Left cardiac atrium (tissue), 4 donors: ENCODE measurements at regions not wholly inside any gene's neighbourhood (a gene's known extent, or its start where the extent isn't known, plus 50 kb on each side); places are given as distances from the start of the nearest gene placed in this dataset.

ENCODE experiments used
- ATAC-seq, 2 donors: fragments of 200-7000 bp; cut with Tn5 transposase; one replicate each; pipeline ENCODE4 v1.9.1; 2020; ENCODE audit warnings: mild to moderate bottlenecking in 2 of 2, moderate library complexity in 2 of 2
- DNase-seq: peaks from one replicate; pipeline ENCODE4 v3.0.0-alpha.2; 2020
- intact Hi-C, 2 donors: fragments of 100-400 bp; cut with DNase I; formaldehyde crosslinking; loops; one replicate each; pipeline versions ENCODE4 v1.14.1 to v1.15.1; 2022 to 2023
- donor health status: DM: no; HTN: yes; CAD: no.
- donor health status: DM: no; HTN: yes; CAD: no; lungs with severe emphysema.
- donor health status: DM: yes; HTN: yes; CAD: no.
- donor health status: Dilated cardiomyopathy.

DNA sequence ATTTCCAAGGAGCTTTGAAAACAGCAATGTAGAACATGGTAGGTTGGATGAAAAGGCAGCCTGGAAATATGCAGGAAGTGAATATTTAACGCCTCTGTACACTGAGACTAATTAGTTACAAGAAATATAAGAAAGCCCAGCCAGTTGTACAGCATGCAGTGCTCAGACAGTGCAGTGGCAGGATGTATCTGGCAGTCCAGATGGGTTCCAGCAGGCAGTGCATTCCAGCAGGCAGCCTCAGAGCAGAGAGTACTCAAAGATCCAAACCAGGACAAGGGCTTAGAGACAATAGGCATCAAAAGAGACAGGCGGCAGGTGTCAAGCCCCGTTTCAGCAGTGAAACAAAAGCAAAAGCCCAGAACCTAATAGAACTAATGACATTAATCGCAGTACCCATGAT is 2776.3 kb downstream of the PCDH9 start:
- DNase-seq (no peak), ATAC-seq (no peak)
- intact Hi-C loops, result no loop called here

DNA sequence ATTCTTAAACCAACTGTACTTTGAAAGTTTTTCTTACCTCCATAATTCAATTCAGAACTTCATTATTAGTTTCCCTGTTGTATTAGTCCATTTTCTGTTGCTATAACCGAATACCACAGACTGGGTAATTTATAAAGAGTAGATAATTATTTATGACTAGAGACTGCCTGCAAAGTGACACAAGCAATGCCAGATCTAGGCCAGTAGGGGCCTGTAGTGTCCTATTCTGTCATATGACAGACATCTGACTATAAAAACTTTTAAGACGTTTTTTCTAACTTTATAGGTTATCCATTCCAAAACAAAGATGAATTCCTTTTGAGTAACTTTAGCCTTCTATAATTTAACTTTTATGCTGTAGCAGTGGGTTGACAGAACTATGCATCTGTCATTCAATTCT is 2783.8 kb downstream of the PCDH9 start:
- no peak for ATAC-seq
- DNase-seq, result no peak
- intact Hi-C loops, result no loop called here

- no peak for ATAC-seq
- no peak for DNase-seq
- intact Hi-C loops, result no loop called here
Measured at GRCh38 chr13:64441740-64442139, 2788.4 kb downstream of the PCDH9 start.

- DNase-seq (no peak), ATAC-seq (no peak)
- intact Hi-C loops, result no loop called here
Measured at GRCh38 chr13:64438084-64438483, 2792.1 kb downstream of the PCDH9 start.

GRCh38 chr13:64429691-64430090 is 2800.4 kb downstream of the PCDH9 start:
- ATAC-seq, result no peak
- intact Hi-C loops, result no loop called here
- DNase-seq, result no peak

DNA sequence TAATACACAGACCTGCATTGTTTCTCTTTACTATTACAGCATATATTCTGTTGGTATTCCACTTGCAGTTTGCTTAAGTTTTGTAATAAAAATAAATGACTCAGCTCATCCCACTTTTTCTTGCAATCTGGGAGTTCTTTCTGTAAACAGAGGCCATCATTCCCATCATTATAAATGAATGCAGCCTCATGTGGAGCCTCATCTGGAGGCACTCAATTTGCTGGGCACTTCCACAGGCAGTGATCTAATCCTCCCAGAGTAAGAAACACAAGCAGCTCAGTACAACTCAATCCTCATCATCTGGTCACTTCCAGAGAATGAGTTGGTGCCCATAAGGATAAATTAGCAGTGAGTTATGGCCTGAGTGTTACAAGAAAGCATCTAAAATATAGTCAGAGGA is 2801.9 kb downstream of the PCDH9 start:
- intact Hi-C loops, result no loop called here
- no peak for ATAC-seq

DNA sequence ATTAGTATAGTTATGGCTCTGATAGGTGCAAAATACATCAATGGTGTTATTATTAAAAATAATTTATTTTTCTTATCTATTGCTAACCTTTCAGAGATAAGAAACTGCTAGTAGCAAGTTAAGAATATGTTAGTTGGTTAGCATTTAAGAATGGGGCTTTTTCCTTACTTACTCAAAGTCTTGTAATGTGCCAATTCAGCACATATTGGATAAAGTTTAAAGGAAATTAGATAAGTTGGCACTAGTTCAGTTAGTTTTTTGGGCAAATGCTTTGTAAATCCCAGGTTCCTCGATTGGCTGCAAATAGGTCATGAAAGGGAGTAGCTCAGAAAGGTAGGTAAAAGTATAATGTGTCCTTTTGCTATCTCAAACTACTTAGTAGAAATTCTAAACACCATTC is 2806.7 kb downstream of the PCDH9 start:
- ATAC-seq, result no peak

More for the DNA sequence above, 2801.9 kb downstream of the PCDH9 start:
- DNase-seq, result no peak

DNA sequence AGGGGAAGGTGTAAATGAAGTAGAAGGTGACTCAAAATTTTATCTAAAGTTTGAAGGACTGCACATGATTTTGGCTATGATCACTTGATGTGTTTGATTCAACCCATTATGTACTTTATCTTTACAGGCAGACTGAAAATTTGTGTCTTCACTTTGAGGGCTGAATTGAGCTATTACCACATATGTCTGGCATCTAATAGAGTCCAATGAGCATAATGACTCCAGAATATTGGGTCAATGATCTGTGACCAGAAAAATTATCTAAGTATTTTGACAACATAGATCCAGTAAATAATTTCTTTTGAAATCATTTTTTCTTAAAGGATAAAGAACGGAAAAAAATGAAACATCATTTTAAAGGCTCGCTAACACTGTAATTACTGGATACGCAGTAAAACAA is 2810.0 kb downstream of the PCDH9 start:
- intact Hi-C loops, result no loop called here
- no peak for DNase-seq
- ATAC-seq, result no peak

More for the DNA sequence above, 2806.7 kb downstream of the PCDH9 start:
- no peak for DNase-seq
- intact Hi-C loops, result no loop called here

DNA sequence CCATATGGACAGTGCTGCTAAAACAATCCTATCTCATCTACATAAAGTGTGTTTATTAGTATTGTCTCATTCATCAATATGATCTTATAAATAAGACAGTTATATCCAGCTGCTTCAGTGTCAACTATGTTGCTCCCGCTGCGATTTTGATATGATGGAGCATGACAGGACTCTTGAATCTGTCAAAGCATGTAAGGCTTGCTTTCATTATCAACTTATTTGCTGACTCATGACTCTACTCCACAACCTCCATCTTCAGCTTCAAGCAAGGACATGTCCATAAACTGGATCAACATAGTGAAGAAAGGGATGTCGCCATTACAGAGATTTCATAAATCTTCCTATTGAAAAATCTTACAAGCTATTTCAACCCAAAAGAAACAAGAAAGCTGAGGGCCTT is 2812.6 kb downstream of the PCDH9 start:
- intact Hi-C loops, result no loop called here
- DNase-seq (no peak), ATAC-seq (no peak)

DNA sequence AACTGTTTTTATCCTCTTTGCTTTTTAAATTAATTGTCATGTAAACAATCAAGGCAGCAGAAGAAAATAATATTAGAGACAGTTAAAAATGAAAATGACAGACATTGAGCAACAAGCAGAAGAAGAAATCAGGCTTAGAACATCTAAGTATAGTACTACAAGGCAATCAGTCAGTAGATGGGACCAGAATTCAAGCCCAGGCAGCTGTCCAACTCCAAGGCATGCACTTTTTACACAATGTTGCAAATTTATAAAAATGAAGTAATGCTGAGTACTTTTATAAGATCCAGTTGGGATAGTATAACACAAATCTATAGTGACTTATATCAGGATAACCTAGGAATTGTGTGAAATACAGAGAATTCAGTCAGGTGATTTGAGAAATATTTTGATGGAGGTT is 2815.8 kb downstream of the PCDH9 start:
- intact Hi-C loops, result no loop called here
- DNase-seq (no peak), ATAC-seq (no peak)

GRCh38 chr13:64413529-64413928 is 2816.6 kb downstream of the PCDH9 start:
- intact Hi-C loops, result no loop called here
- DNase-seq, result no peak
- no peak for ATAC-seq

DNA sequence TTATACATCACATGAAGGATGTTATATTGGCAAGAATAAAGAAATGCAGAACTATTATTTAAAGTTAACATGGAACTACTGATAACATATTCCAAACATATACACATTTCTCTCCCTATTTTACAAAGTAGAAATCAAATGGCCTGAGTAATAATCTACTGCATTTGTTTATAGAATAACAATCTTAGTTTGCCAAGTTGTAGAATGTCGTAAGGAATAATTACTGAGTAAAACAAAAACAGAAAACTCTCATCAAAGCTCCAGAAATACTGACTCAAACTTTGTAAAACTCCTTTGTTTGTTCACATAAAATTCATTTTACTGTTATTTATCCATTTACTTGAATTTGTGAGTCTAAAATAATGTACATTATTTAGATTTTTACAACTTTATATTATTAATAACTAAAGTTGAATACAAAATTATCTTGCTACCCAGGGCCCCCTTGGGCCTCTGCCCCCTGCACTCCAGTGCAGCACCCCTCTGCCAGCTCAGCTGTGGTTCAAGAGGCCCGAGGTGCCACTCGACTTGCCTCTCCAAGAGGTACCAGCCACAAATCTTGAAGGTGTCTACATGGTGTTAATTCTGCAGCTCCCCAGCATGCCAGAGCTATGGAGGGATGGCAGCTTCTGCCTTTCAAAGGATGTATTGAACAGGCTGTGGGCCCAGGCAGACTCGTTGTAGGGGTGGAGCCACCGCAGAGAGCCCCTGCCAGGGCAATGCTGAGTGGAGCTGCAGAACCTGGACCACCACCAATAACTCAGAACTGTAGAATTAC is 2819.7 kb downstream of the PCDH9 start:
- ATAC-seq, result no peak
- DNase-seq, result no peak
- intact Hi-C loops, result no loop called here

- intact Hi-C loops, result no loop called here
- ATAC-seq (no peak), DNase-seq (no peak)
Measured at GRCh38 chr13:64397701-64398100, 2832.4 kb downstream of the PCDH9 start.

DNA sequence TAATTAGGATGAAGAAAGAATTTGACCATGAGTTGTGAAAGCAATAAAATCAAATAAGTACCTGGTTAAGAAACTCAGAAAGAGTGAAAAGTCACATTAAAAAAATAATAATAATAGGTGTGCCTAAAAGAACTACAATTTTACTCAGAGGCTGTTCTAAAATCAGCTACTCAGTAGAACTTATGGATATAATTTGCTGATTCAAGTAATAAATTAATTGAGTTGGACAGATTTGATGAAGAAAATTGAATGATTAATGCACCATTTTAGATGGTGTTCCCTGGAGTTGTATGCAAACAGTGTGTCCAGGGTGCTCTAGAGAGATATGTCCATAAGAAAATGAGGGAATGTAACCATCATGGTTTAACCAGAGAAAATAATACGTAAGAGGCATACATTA is 2852.5 kb downstream of the PCDH9 start:
- DNase-seq, result no peak
- intact Hi-C loops, result no loop called here
- no peak for ATAC-seq

- intact Hi-C loops, result no loop called here
- DNase-seq (no peak), ATAC-seq (no peak)
Measured at GRCh38 chr13:64371461-64371860, 2858.7 kb downstream of the PCDH9 start.

DNA sequence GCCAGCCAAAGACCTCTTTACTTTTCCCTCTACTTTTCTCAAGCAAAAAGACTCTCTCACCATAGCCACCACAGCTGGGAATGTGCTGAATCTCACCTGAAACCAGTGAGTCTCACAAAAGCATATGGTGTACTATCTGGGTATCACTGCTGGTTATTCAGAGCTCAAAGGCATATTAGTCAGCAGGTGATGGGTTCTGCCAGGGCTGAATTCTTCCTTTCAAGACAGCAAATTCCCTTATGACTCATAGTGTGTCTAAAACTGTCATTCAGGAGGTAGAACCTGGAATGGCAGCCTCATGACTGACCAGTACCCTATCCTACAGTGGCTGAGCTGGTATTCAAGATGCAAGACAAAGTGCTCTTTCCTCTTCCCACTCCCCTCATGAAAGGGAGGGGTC is 2859.1 kb downstream of the PCDH9 start:
- ATAC-seq, result no peak
- intact Hi-C loops, result no loop called here
- no peak for DNase-seq

DNA sequence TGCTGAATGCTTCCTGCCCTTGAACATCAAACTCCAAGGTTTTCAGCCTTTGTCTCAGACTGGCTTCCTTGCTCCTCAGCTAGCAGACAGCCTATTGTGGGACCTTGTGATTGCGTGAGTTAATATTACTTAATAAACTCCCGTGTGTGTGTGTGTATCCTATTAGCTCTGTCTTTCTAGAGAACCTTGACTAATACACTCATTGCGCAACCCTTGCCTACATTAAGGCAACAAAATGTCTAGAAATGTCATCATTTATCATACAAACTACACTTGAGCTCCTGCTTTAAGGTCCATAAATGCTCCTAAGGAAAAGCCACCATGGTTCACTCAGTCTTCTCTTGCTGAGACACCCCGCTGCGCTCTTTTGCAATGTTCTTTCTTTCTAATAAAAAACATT is 2861.0 kb downstream of the PCDH9 start:
- intact Hi-C loops, result no loop called here
- ATAC-seq (no peak), DNase-seq (no peak)

- ATAC-seq, result no peak
- DNase-seq, result no peak
- intact Hi-C loops, result no loop called here
Measured at GRCh38 chr13:64362564-64362963, 2867.6 kb downstream of the PCDH9 start.

DNA sequence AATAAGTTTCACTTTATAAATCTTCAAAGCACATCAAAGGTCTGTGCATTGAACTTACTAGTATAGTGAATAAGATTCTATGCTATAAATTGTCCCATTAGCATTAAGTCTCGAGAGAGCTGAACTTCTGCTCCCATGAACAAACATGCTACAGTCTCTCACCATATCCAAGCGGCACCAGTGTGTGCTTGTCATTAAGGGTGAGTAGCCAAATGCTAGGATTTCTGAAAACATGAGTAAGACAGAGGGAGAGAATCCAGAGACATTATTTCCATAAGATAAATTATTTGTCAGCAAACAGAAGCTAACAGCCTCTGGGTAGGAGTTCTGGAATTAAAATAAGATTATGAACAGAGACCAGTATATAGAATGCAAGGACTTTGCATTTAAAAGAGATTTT is 2882.5 kb downstream of the PCDH9 start:
- DNase-seq (no peak), ATAC-seq (no peak)
- intact Hi-C loops, result no loop called here

GRCh38 chr13:64339373-64340063 is 2890.6 kb downstream of the PCDH9 start:
- DNase-seq (no peak), ATAC-seq (no peak)
- intact Hi-C loops, result no loop called here

GRCh38 chr13:64338671-64339070 is 2891.5 kb downstream of the PCDH9 start:
- DNase-seq, result no peak
- intact Hi-C loops, result no loop called here
- ATAC-seq, result no peak
